ENCODE measurements at regions not wholly inside any gene's neighbourhood (a gene's known extent, or its start where the extent isn't known, plus 50 kb on each side); places are given as distances from the start of the nearest gene placed in this dataset.

- no peak overlapping the region for H3K27ac ChIP-seq
- DNase-seq (no peak), ATAC-seq (no peak)
- no peaks in the 10 kb centered on the region for H3K27me3 ChIP-seq (ENCODE audit: low read depth)
- no peaks in the 10 kb centered on the region for H3K36me3 ChIP-seq
- no peak for TF ChIP-seq CTCF (IDR thresholded peaks at IDR 0.05)
- H3K4me3 ChIP-seq = no peak overlapping the region
- intact Hi-C loops (cut with DNase I) = no loop called here
- H3K4me1 ChIP-seq = no peaks in the 10 kb centered on the region
- no peaks in the 10 kb centered on the region for H3K9me3 ChIP-seq
These were observed 308.3 kb downstream of the SOX9 start for GRCh38 chr17:72429066-72429638.

DNA sequence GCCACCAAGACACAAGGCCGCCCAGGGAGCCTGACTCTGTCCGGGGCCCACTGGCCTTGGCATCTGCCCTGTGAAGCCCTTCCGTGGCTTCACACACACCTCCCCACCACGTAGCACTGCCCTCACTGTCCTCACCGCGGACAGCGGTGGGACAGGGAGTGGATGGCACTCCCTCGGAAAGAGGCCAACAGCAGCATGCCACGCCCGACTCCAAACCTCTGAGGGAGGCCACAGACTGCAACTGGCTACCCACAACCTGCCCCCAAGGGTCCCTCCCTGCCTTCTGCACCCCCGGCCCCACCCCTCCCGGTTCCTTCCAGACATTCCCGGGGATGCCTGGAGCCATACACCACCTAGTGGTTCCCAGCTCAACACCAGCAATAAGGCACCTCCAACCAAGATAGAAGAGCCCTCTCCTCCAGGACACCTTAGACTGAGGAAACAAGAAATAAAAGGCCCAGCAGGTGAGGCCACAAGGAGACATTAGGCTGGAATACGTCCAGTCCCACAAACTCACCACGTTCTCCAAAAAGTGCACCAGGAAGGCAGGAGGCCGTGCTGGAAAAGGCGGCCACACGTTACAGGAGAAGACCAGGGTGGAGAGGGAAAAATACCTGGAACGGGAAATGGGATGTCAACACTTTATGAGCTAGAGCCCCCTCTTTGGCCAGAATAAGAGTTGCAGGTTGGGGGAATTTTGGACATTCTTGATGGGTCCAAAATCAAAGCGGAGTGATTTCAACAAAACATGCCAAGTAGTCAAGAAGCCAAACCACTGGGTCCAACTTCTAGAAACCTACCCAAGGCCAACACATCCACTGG lies 310.0 kb downstream of the SOX9 start:
- no peaks in the 10 kb centered on the region for H3K9me3 ChIP-seq
- peak in 1 of 2 donors; percentile 36 for ATAC-seq
- no peak for TF ChIP-seq CTCF (IDR thresholded peaks at IDR 0.05)
- H3K4me1 ChIP-seq = no peaks in the 10 kb centered on the region
- H3K36me3 ChIP-seq = no peaks in the 10 kb centered on the region
- no peak overlapping the region for H3K4me3 ChIP-seq
- intact Hi-C loops (cut with DNase I) = no loop called here
- H3K27ac ChIP-seq = no peak overlapping the region
- DNase-seq = no peak
- no peaks in the 10 kb centered on the region for H3K27me3 ChIP-seq (ENCODE audit: low read depth)

GRCh38 chr17:72432143-72432621 lies 311.4 kb downstream of the SOX9 start:
- ATAC-seq = no peak
- H3K9me3 ChIP-seq = no peaks in the 10 kb centered on the region
- H3K4me3 ChIP-seq = no peak overlapping the region
- H3K36me3 ChIP-seq = no peaks in the 10 kb centered on the region
- no peak for TF ChIP-seq CTCF (IDR thresholded peaks at IDR 0.05)
- H3K4me1 ChIP-seq = no peaks in the 10 kb centered on the region
- intact Hi-C loops (cut with DNase I) = no loop called here
- no peaks in the 10 kb centered on the region for H3K27me3 ChIP-seq (ENCODE audit: low read depth)
- DNase-seq = no peak
- H3K27ac ChIP-seq = no peak overlapping the region

DNA sequence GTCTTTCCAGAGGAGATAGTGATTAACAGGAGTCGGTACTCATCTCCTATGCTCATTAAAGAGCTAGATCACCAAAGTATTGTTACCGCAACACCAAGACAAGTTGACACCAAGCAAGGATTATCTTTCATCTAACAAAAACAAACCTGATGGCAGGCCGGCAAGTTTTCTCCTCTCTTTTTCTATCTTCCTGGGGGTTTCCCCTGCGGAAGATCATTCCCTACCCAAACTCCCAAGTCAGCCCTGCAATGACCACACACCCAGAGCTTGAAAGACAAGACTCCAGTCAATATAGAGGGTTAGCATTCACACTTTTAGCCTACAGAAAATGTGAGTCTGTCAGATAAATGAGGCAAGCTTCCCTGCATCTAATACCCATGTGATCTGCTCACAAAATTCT lies 312.1 kb downstream of the SOX9 start:
- Histone ChIP-seq H3K27ac (no peak overlapping the region), H3K27me3 (ENCODE audit: low read depth) (no peaks in the 10 kb centered on the region), H3K4me3 (no peak overlapping the region), H3K9me3 (no peaks in the 10 kb centered on the region), H3K36me3 (no peaks in the 10 kb centered on the region), H3K4me1 (no peaks in the 10 kb centered on the region)
- TF ChIP-seq CTCF (IDR thresholded peaks at IDR 0.05) = no peak
- ATAC-seq (no peak), DNase-seq (no peak)
- intact Hi-C loops (cut with DNase I) = no loop called here

GRCh38 chr17:72433797-72434196 lies 313.0 kb downstream of the SOX9 start:
- no peaks in the 10 kb centered on the region for H3K27me3 ChIP-seq (ENCODE audit: low read depth)
- H3K36me3 ChIP-seq = no peaks in the 10 kb centered on the region
- intact Hi-C loops (cut with DNase I) = no loop called here
- TF ChIP-seq CTCF (IDR thresholded peaks at IDR 0.05) = no peak
- no peaks in the 10 kb centered on the region for H3K4me1 ChIP-seq
- no peak overlapping the region for H3K4me3 ChIP-seq
- no peak for ATAC-seq
- no peaks in the 10 kb centered on the region for H3K9me3 ChIP-seq
- no peak for DNase-seq
- H3K27ac ChIP-seq = no peak overlapping the region
